Tibial artery (tissue), 4 donors: ENCODE measurements at regions not wholly inside any gene's neighbourhood (a gene's known extent, or its start where the extent isn't known, plus 50 kb on each side); places are given as distances from the start of the nearest gene placed in this dataset.

ENCODE experiments used
- DNase-seq, 2 donors: peaks; one replicate each; pipeline ENCODE4 v3.0.0-alpha.2; 2019
- H3K27ac ChIP-seq, 2 donors: fragments of 200-600 bp; sonication (generic) in 1 of 2; 1 replicate in 1 of 2; 2 replicates in 1 of 2; pipeline ENCODE4 v1.5.1; 2018 to 2019; ENCODE audit warnings: mild to moderate bottlenecking in 1 of 2
- H3K27me3 ChIP-seq, 2 donors: fragments of 200-600 bp; sonication (generic) in 1 of 2; one replicate each; pipeline versions ENCODE4 v1.5.1 to v1.6.0; 2016 to 2019
- H3K36me3 ChIP-seq, 3 donors: fragments of 200-600 bp; sonication (generic) in 2 of 3; one replicate each; pipeline ENCODE4 v1.5.1; 2016 to 2019; ENCODE audit warnings: mild to moderate bottlenecking in 2 of 3
- H3K4me1 ChIP-seq, 4 donors: fragments of 200-600 bp; sonication (generic) in 2 of 4; 1 replicate in 3 of 4; 2 replicates in 1 of 4; pipeline ENCODE4 v1.5.1; 2016 to 2019
- H3K4me3 ChIP-seq, 2 donors: fragments of 200-600 bp; sonication (generic) in 1 of 2; 1 replicate in 1 of 2; 2 replicates in 1 of 2; pipeline ENCODE4 v1.5.1; 2018 to 2019; ENCODE audit warnings: mild to moderate bottlenecking in 2 of 2
- H3K9me3 ChIP-seq, 3 donors: fragments of 200-600 bp; sonication (generic) in 1 of 3; one replicate each; pipeline ENCODE4 v1.5.1; 2016 to 2019
- intact Hi-C: fragments of 100-400 bp; cut with DNase I; formaldehyde crosslinking; loops from one replicate; pipeline ENCODE4 v1.15.0; 2023; ENCODE audit warnings: low total_unique reads
- TF ChIP-seq, protein P1 (sequence below), 2 experiments: fragments of 200-600 bp in 1 of 2; fragments of 450-650 bp in 1 of 2; IDR thresholded peaks; one replicate each; pipeline ENCODE4 v1.5.1; 2017 to 2019; ENCODE audit warnings: antibody characterized with exemption in 2 of 2, mild to moderate bottlenecking in 1 of 2, moderate library complexity in 1 of 2

DNA sequence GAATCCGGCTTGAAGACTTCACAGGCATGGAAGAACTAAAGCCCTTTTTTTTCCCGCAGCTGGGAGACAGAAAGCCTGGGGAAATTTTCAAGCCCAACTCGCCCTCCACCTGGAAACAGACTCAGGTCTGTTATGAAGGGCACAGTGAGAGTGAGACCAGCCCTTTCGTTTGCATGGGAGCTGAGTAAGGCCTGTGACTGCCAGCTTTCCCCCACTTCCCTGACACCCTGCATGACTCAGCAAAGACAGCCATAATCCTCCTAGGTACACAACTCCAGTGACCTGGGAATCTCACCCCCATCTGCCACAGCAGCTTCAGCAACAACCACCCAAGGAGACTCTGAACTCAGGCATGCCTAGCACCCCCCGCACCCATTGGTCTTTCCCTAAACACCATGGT, 87.6 kb upstream of the ZNF91 start:
- Histone ChIP-seq H3K4me3 (no peak overlapping the region), H3K27ac (no peak overlapping the region), H3K27me3 (no peaks in the 10 kb centered on the region), H3K9me3 (no peaks in the 10 kb centered on the region), H3K36me3 (no peaks in the 10 kb centered on the region), H3K4me1 (no peaks in the 10 kb centered on the region)
- TF ChIP-seq, protein P1, sequence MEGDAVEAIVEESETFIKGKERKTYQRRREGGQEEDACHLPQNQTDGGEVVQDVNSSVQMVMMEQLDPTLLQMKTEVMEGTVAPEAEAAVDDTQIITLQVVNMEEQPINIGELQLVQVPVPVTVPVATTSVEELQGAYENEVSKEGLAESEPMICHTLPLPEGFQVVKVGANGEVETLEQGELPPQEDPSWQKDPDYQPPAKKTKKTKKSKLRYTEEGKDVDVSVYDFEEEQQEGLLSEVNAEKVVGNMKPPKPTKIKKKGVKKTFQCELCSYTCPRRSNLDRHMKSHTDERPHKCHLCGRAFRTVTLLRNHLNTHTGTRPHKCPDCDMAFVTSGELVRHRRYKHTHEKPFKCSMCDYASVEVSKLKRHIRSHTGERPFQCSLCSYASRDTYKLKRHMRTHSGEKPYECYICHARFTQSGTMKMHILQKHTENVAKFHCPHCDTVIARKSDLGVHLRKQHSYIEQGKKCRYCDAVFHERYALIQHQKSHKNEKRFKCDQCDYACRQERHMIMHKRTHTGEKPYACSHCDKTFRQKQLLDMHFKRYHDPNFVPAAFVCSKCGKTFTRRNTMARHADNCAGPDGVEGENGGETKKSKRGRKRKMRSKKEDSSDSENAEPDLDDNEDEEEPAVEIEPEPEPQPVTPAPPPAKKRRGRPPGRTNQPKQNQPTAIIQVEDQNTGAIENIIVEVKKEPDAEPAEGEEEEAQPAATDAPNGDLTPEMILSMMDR (IDR thresholded peaks at IDR 0.05) = no peak
- intact Hi-C loops = no loop called here
- no peak for DNase-seq

DNA sequence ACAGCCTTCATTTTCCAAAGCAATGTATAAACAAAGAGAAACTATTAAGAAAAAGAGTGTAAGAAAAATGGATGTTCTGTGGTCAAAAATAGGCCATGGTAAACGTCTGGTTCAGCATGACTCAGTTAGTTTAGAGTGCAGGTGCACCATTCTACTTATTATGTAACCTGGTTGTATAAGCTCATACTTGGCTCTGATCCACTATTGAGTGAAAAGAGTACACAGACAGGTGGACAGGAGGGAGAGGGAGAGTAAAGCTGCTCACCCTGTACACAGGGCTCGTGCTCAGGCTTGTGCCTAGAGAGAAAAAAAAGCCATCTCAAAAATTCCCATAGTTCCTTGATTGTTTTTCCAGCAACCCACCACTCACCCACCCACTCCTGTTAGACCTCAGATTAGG, 85.8 kb upstream of the ZNF91 start:
- H3K27me3 ChIP-seq = no peaks in the 10 kb centered on the region
- DNase-seq = no peak
- intact Hi-C loops = no loop called here
- H3K9me3 ChIP-seq = no peaks in the 10 kb centered on the region
- H3K36me3 ChIP-seq = no peaks in the 10 kb centered on the region
- TF ChIP-seq, protein P1 (IDR thresholded peaks at IDR 0.05) = no peak
- H3K4me3 ChIP-seq = no peak overlapping the region
- H3K4me1 ChIP-seq = no peaks in the 10 kb centered on the region
- H3K27ac ChIP-seq = no peak overlapping the region

DNA sequence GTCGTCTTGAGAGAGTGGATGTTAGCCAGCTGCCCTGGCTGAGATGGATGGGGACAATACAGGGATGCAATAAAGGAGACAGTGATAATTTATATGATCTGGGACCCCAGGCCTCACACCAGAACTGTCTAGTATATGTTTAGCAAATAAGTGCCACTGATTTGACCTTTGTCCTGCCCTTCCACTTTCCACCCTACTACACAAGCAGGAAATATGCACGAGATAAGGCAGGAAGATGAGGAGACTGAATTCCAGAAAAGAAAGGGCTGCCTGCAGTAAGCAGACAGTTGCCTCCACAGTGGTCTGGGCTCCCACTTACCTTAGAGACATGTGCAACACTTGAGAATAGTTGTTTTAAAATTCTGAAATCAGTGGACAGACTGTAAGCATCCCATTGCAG, 80.2 kb upstream of the ZNF91 start:
- TF ChIP-seq, protein P1 (IDR thresholded peaks at IDR 0.05) = no peak
- Histone ChIP-seq H3K9me3 (peaks cover 0 to 6% (median 0%) of the 10 kb centered on the region in 3 donors), H3K27ac (no peak overlapping the region)

DNA sequence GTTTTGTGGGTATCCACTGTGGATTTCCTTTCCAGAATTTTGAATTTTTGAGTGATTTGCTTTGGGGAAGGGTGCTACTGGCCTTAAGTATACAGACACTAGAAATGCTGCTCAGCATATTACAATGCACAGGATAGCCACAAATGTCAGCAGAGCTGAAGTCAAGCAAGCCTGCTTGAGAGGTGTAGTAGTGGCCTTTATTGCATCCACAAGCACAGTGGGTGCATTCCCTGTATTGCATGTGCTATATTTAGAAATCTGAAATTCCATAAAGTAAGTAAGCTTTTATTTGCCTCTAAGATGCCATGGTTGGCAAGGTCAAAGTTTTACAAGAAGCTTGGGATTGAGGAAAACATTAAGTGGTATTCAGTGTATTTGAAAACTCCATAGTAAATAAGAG, 79.5 kb upstream of the ZNF91 start:
- Histone ChIP-seq H3K27ac (no peak overlapping the region), H3K27me3 (peaks cover 0 to 15% of the 10 kb centered on the region in 2 donors), H3K9me3 (peaks cover 0 to 9% (median 0%) of the 10 kb centered on the region in 3 donors), H3K4me1 (no peaks in the 10 kb centered on the region), H3K36me3 (no peaks in the 10 kb centered on the region), H3K4me3 (no peak overlapping the region)
- TF ChIP-seq, protein P1 (IDR thresholded peaks at IDR 0.05) = no peak
- intact Hi-C loops = no loop called here
- no peak for DNase-seq

More for the DNA sequence above, 80.2 kb upstream of the ZNF91 start:
- Histone ChIP-seq H3K27me3 (peaks cover 0 to 15% of the 10 kb centered on the region in 2 donors), H3K4me3 (no peak overlapping the region), H3K36me3 (no peaks in the 10 kb centered on the region), H3K4me1 (no peaks in the 10 kb centered on the region)
- intact Hi-C loops = no loop called here
- no peak for DNase-seq

DNA sequence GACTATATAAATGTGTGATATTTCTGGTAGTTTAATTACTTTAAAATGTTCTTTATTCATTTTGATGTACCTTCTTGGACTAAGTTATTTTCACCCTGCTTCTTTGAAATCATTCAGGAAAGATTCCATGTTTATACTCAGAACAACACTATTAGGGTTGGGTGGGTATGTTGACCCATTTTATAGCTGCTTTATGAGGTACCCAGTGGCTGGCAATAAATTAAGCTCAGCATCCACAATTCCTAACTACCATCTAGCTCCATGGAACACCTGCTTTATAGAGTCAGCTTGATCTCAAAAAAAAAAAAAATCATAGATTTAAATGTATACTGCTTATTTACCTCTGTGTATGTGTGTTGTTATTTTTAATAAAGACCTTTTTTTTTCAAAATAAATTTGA, 78.9 kb upstream of the ZNF91 start:
- DNase-seq = no peak
- H3K9me3 ChIP-seq = peaks cover 0 to 9% (median 0%) of the 10 kb centered on the region in 3 donors
- H3K4me1 ChIP-seq = no peaks in the 10 kb centered on the region
- H3K4me3 ChIP-seq = no peak overlapping the region
- no peaks in the 10 kb centered on the region for H3K36me3 ChIP-seq
- peaks cover 0 to 15% of the 10 kb centered on the region in 2 donors for H3K27me3 ChIP-seq
- intact Hi-C loops = no loop called here
- TF ChIP-seq, protein P1 (IDR thresholded peaks at IDR 0.05) = no peak
- H3K27ac ChIP-seq = no peak overlapping the region
